ENCODE measurements at regions not wholly inside any gene's neighbourhood (a gene's known extent, or its start where the extent isn't known, plus 50 kb on each side); places are given as distances from the start of the nearest gene placed in this dataset.
"Not testable (repeated sequence)": the region's sequence is repeated elsewhere in the genome, so short reads cannot be mapped to it uniquely, and the experiment has no call there.

DNA sequence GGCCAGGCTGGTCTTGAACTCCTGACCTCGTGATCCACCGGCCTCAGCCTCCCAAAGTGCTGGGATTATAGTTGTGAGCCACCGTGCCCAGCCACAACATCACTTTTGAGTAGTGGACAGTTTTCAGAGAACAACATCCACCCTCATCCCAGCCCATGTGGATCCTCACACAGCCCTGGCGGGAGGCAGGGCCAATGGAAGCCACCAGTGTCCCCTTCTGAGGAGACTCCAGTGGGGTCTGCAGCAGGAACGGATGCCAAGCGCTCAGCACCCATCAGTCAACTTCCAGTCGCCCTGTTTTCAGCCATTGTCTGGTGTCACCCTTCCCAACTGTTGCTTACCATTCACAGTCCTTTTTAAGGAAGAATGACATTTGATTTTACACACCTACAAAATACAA lies 302.5 kb downstream of the BCL2L11 start:
- DNase-seq (ENCODE audit: low read depth, low spot score) = not testable (repeated sequence)

- not testable (repeated sequence) for DNase-seq (ENCODE audit: low read depth, low spot score)
Observed at GRCh38 chr2:111424176-111424575, 303.5 kb downstream of the BCL2L11 start.

GRCh38 chr2:111424851-111425309 lies 304.2 kb downstream of the BCL2L11 start:
- not testable (repeated sequence) for DNase-seq (ENCODE audit: low read depth, low spot score)

GRCh38 chr2:111425789-111426201 lies 305.1 kb downstream of the BCL2L11 start:
- not testable (repeated sequence) for DNase-seq (ENCODE audit: low read depth, low spot score)

DNA sequence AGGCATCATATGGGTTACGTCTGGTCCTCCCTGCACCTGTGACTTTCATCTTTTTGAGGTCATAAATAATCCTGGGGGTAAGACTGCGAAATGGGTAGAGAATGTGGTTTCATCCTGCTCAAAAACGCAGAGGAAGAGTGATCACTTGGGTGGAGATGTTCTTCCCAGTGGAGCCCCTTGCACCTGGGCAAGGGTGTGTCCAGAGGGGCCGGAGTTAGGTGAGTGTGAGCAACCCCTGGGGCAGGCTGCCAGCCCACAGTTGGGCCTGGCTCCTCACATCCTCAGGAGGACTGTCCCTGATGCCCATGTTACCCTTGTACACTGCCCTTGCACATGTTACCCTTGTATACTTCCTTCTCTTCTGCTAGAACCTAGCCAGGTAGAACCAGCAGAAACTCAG lies 306.6 kb downstream of the BCL2L11 start:
- not testable (repeated sequence) for DNase-seq (ENCODE audit: low read depth, low spot score)

DNA sequence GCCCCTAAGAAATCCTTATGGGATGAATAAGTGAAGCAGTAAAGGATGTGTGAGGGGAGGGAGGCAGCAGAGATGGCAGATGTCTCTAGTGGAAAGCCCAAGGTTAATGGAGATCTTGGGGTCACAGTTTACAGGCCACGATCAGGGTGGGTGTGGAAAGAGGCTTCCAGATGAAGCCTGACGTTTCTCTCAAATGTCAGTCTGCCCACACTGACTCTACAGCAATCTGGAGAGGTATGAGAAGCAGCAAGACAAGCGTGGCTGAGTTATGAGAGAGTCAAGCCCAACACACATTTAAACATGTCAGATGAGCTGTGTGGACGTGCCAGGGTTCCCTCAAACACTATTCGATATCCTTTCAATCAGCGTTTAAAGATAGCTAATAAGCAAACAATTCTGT lies 308.2 kb downstream of the BCL2L11 start:
- not testable (repeated sequence) for DNase-seq (ENCODE audit: low read depth, low spot score)

DNA sequence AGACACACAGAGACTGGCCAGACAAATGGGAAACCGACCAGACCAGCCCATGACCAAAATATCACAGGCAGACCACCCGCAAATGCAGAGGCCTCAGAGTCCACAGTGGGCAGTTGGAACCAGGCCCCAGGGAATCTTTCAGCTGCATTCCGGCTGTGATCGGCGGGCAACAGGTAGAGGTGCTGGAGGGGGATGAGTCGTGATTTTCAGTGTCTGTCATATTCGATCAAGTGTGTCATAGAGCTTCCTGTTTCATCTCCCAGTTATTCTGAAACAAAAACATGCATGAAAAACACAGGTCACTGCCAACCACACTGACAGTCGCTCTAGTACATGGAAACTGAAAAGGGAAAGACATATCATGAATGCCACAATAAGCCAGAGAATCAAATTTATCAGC lies 308.6 kb downstream of the BCL2L11 start:
- DNase-seq (ENCODE audit: low read depth, low spot score) = not testable (repeated sequence)

- DNase-seq (ENCODE audit: low read depth, low spot score) = not testable (repeated sequence)
Observed at GRCh38 chr2:111430817-111431661, 310.3 kb downstream of the BCL2L11 start.

DNA sequence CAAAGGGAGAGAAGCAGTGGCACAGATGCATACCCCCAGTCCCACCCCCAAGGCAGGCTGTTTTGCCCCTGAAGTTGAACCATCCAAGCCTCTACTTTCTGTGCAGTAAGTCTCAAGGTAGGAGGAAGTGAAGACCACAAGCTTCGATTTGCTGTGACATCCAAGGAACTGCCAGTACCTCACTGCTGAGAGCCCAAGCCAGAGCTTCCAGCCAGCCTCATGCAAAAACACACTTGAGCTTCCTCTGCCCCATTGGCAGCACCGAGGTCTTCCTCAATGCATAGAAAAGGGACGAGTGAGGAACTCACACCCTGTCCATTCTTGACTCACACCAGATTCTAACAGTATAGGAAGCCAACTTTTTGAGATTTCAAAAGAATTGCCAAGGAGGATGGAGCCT lies 311.7 kb downstream of the BCL2L11 start:
- not testable (repeated sequence) for DNase-seq (ENCODE audit: low read depth, low spot score)

DNA sequence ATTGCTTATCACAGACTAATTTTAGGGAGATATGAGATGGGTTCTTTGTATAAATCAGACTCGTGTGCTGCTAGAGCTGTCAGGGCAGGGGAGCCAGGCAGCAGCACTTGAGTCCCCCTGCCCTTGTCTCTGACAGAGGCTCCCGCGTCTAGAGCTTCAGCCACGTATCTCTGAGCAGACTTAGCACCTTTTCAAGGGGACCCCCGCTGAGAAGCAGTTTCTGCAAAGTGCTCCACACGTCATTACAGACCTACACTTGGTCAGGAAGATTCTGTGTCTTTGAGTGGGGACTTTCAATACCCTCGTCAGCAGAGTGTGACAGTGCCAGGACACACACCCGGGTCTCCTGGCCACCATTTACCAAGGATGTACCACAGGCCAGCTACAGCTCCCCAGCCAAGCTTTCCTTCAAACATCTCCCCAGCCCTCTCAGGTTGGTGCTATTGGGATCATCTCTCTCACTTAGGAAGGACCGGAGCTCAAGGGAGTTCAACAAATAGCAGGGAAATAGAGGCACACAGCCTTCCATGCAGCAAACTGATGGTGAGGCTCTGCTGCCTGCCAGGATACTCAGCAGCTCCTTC lies 312.3 kb downstream of the BCL2L11 start:
- not testable (repeated sequence) for DNase-seq (ENCODE audit: low read depth, low spot score)

DNA sequence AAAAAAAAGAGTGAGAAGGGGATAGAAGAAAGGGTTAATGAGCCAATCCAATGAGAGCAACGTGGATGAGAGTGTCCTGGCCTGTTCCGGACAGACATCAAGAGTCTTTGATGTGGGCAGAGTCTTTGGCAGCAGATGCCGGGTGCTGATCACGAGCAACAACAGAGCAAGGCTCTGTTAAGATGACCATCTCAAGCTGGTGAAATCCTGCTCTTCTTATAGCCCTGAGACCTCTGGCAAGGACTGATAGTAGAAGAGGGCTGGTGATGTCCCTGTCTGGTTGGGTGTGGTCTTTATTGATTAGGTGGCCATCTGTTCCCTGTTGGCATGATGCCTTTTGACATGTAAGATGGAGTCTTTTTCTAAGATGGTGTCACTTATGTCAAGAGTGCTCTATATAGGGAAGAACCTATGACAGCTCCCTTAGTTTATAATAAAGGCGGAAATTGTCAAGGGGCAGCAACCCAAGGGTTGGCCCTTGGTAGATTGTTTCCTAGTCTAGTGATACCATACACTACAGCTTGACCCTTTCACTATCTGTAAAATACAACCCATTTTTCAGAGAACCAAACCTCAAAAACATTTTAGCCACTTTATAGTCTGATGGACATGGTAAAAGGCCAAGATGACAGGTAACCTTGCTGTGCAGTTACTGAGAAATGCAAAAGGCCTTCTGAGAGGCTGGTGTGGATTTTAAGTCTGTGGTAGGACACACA lies 313.3 kb downstream of the BCL2L11 start:
- DNase-seq (ENCODE audit: low read depth, low spot score) = not testable (repeated sequence)

- not testable (repeated sequence) for DNase-seq (ENCODE audit: low read depth, low spot score)
Observed at GRCh38 chr2:111434608-111434939, 313.9 kb downstream of the BCL2L11 start.

DNA sequence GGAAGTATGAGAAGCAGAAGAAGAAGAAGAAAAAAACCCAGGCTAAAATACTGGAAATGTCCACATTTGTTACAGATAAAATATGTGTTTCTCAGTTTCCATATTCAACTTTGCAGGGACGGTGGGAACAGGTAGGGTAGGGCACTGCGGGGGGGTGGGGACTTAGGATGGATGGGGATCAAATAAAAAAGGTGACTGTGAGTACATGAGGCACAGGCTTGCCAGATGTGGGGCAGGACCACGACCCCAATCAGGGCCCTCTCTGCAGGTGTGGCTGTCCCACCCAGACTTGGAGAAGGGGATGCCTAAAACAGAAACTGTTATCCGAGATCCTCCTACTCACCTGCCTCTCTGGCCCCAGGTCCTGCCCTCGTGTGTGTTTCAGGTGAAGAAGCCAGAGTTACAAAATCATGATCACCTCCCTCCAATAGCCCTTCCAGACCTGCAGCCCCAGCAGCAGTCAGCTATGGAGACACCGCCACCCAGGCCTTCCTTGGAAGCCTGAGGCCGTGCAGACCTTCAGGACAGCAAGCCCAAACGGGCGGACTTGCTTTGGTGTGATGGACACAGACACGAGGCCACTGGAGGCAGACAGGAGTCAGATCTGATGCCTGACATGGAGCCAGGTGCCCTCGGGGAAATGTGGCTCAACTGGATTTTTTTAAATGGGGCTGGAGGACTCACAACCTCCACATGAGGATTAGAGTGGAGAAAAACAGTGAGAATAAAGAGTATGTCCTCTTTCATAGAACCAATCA lies 315.0 kb downstream of the BCL2L11 start:
- DNase-seq (ENCODE audit: low read depth, low spot score) = not testable (repeated sequence)

DNA sequence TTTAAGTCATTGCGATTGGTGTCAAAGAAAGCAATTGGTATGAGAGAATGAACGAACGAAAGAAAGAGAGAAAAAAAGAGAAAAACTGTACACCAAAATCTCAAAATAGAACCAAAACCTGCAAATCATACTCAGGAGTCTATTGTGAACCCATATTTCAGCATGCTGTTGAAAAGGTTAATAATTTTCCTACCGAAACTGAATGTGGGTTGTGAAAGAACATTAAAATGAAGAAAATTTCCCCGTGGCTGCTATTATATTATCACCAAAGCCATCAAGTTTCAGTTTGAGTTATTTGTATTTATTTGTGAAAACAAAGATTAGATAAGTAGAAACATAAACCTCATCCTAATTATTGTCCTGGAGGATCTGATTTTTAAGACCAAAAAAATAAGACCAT lies 315.7 kb downstream of the BCL2L11 start:
- not testable (repeated sequence) for DNase-seq (ENCODE audit: low read depth, low spot score)

DNA sequence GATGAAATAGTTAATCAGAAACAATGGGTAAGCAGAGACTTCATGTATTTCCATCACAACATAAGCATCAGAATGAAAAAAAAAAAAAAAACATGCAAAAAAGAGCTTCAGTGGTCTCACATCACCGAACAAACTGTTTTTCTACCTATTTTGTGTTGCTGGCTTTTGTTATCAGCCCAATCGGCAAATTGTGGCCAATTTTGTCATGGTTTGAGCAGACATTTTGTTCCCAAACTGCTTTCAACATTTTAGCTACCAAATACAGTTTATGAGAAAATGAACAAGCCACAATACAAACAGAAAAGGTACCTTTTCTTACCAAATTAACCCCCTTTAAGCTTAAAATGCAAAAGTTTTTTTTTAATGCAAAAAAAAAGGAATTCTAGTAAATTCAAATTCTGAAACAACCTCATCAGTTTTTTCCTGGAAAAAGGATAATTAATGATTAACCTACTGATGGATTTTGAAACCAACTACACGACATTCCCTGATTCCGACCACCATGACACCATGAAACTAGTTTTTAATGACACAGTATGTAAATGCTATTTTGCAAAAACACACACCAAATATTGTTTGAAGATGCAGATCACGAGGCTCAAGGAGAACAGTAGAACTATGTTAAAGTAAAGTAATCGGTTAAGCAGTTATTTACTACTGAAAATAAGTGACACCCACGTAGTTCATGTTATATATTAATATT lies 316.7 kb downstream of the BCL2L11 start:
- DNase-seq (ENCODE audit: low read depth, low spot score) = not testable (repeated sequence)

- not testable (repeated sequence) for DNase-seq (ENCODE audit: low read depth, low spot score)
Observed at GRCh38 chr2:111438161-111438560, 317.4 kb downstream of the BCL2L11 start.

DNA sequence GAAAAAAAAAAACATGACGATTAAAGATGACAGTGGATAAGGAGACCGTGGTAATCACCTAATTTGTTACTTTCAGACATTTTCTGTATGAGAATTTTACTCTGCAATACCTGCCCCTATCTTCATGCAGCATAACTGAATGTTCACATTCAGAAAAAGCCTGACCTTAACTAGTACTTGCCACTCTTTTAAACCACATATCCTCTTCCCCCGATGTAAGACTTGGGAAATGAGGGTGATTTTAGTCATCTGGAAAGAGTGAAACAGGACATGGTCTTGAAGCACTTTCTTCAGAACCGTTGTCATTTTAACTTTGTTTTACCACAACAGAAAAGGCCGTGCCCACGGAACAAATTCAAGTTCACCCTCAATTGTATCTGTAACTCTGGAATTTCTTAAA lies 318.5 kb downstream of the BCL2L11 start:
- not testable (repeated sequence) for DNase-seq (ENCODE audit: low read depth, low spot score)

GRCh38 chr2:111441614-111442013 lies 320.9 kb downstream of the BCL2L11 start:
- DNase-seq (ENCODE audit: low read depth, low spot score) = not testable (repeated sequence)

DNA sequence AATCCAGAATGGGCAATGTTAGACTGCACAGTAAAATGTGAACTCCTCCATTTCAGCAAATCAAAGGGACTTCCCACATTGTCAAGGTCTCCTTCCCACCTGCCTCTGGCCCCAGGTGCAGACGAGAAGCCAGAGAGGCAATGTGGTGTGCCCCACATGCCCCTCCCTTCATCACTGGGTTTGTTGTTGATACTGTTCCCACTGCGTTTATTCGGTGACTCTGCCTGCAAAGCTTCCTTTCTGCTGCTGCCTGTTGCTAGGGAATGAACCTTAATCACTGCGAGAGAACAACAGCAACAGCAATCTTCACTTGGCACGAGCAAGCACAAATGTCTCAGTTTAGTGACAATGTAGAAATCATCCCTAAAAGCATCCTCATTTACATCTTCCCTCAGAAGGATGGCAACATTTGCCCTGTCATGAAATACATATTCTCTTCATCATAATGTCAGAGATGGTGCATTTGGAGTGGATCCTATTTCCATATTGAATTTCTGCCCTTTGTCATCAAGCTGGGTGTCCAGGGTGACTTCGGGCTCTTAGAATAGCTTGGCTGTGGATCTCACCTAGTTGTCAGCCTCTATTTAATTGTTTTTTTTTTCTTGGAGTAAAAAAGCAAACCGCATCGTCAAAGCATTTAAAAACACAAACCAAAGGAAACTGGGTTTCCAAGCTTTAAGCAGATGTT lies 322.2 kb downstream of the BCL2L11 start:
- not testable (repeated sequence) for DNase-seq (ENCODE audit: low read depth, low spot score)

- not testable (repeated sequence) for DNase-seq (ENCODE audit: low read depth, low spot score)
Observed at GRCh38 chr2:111444516-111444915, 323.8 kb downstream of the BCL2L11 start.

All from smooth muscle cell of the brain vasculature (primary cell).